ENCODE measurements at regions not wholly inside any gene's neighbourhood (a gene's known extent, or its start where the extent isn't known, plus 50 kb on each side); places are given as distances from the start of the nearest gene placed in this dataset.

DNA sequence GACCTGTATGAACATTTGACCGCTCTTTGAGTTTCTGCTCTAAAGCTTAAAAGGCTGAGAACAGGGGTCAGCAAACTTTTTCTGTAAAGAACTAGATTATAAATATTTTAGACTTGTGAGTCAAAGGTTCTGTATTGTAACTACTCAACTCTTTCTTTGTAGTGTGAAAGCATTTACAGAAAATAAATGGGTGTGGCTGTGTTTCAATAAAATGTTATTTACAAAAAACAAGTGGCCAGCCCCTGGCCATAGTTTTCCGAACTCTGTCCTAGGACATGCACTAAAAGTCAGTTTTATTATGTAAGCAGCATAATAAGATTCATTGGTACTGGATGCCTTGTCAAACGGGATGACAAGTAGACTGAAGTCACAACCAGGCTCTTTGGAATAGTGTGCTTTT, 434.9 kb downstream of the ZEB2 start:
- no peak for DNase-seq (ENCODE audit: low spot score in 2 of 2)
- no peak overlapping the region for H3K27ac Mint-ChIP-seq
- peaks cover 16% of the 10 kb centered on the region for H3K36me3 Mint-ChIP-seq
- H3K4me1 Mint-ChIP-seq: peaks cover 12% of the 10 kb centered on the region
- H3K27me3 Mint-ChIP-seq: no peaks in the 10 kb centered on the region
- no peak overlapping the region for H3K4me3 Mint-ChIP-seq
- no peak for ATAC-seq (ENCODE audit: low read depth)
- H3K9me3 Mint-ChIP-seq: no peaks in the 10 kb centered on the region

DNA sequence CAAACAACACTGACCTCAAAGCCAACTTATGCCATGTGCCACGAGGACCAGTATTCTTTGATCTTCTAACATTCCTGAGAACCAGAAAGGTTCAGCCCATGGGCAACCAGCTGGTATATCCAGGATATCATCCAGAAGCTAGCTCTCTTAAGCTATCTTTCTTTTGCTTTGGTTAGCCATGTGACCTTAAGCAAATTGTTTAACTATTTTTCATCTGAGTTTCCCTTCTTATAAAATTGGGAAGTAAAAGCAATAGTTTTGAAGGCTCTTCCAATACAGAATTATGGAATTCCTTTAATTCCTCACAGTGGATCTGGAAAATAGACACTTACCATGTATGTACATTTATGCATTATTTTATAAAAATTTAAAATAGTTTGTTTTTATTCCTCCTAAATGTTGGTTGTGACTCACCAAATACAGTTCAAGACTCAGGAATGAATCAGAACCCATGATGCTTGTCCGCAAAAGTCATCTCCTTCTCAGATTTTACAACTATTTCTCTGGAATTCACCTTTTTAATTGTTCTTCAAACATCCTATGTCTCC, 435.7 kb downstream of the ZEB2 start:
- no peak for ATAC-seq (ENCODE audit: low read depth)
- peaks cover 11% of the 10 kb centered on the region for H3K36me3 Mint-ChIP-seq
- no peak for DNase-seq (ENCODE audit: low spot score in 2 of 2)
- H3K4me1 Mint-ChIP-seq: peaks cover 10% of the 10 kb centered on the region
- H3K27me3 Mint-ChIP-seq: no peaks in the 10 kb centered on the region
- no peak overlapping the region for H3K27ac Mint-ChIP-seq
- H3K4me3 Mint-ChIP-seq: no peak overlapping the region
- H3K9me3 Mint-ChIP-seq: no peaks in the 10 kb centered on the region

GRCh38 chr2:144083211-144083610, 436.7 kb downstream of the ZEB2 start:
- Mint-ChIP-seq H3K36me3 (peaks cover 11% of the 10 kb centered on the region), H3K9me3 (no peaks in the 10 kb centered on the region), H3K4me3 (no peak overlapping the region), H3K4me1 (peaks cover 10% of the 10 kb centered on the region), H3K27ac (no peak overlapping the region), H3K27me3 (no peaks in the 10 kb centered on the region)
- no peak for DNase-seq (ENCODE audit: low spot score in 2 of 2)
- ATAC-seq (ENCODE audit: low read depth): no peak

GRCh38 chr2:144082777-144083176, 437.1 kb downstream of the ZEB2 start:
- H3K4me3 Mint-ChIP-seq: no peak overlapping the region
- H3K9me3 Mint-ChIP-seq: no peaks in the 10 kb centered on the region
- H3K27me3 Mint-ChIP-seq: no peaks in the 10 kb centered on the region
- DNase-seq (ENCODE audit: low spot score in 2 of 2): no peak
- no peak for ATAC-seq (ENCODE audit: low read depth)
- no peak overlapping the region for H3K27ac Mint-ChIP-seq
- H3K36me3 Mint-ChIP-seq: peaks cover 8% of the 10 kb centered on the region
- peaks cover 10% of the 10 kb centered on the region for H3K4me1 Mint-ChIP-seq

- Mint-ChIP-seq H3K9me3 (no peaks in the 10 kb centered on the region), H3K27ac (no peak overlapping the region), H3K4me3 (no peak overlapping the region), H3K36me3 (peaks cover 8% of the 10 kb centered on the region), H3K4me1 (peaks cover 8% of the 10 kb centered on the region), H3K27me3 (no peaks in the 10 kb centered on the region)
- ATAC-seq (ENCODE audit: low read depth): no peak
- DNase-seq (ENCODE audit: low spot score in 2 of 2): no peak
Measured at GRCh38 chr2:144082327-144082726, 437.6 kb downstream of the ZEB2 start.

DNA sequence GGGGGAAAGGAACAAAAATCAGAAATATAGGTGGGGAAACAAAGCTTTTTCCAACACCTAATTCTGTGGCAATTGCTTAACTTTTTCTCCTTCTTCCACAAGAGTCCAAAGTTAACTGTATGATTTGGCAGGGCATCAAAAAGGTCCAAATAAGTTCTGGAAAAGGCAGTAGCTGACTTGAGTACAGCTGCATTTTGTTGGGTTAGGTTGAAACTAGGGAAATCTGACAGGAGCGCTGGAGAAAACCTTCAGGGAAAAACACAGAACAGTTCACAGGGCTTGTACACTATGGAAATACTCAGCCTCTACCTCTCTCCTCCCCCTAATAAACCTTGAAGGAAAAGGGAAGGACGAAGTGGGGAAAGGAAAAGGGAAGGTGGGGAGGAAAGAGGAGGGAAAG, 438.6 kb downstream of the ZEB2 start:
- Mint-ChIP-seq H3K4me3 (no peak overlapping the region), H3K4me1 (peaks cover 7% of the 10 kb centered on the region), H3K36me3 (peaks cover 8% of the 10 kb centered on the region), H3K27ac (no peak overlapping the region), H3K27me3 (no peaks in the 10 kb centered on the region), H3K9me3 (no peaks in the 10 kb centered on the region)
- no peak for ATAC-seq (ENCODE audit: low read depth)
- no peak for DNase-seq (ENCODE audit: low spot score in 2 of 2)

GRCh38 chr2:144079803-144080202, 440.1 kb downstream of the ZEB2 start:
- no peaks in the 10 kb centered on the region for H3K27me3 Mint-ChIP-seq
- no peaks in the 10 kb centered on the region for H3K9me3 Mint-ChIP-seq
- no peak overlapping the region for H3K27ac Mint-ChIP-seq
- ATAC-seq (ENCODE audit: low read depth): no peak
- H3K4me1 Mint-ChIP-seq: peaks cover 7% of the 10 kb centered on the region
- peaks cover 8% of the 10 kb centered on the region for H3K36me3 Mint-ChIP-seq
- no peak overlapping the region for H3K4me3 Mint-ChIP-seq
- no peak for DNase-seq (ENCODE audit: low spot score in 2 of 2)

GRCh38 chr2:144078802-144079724, 440.9 kb downstream of the ZEB2 start:
- ATAC-seq (ENCODE audit: low read depth) (no peak), DNase-seq (ENCODE audit: low spot score in 2 of 2) (no peak)
- Mint-ChIP-seq H3K27me3 (no peaks in the 10 kb centered on the region), H3K9me3 (no peaks in the 10 kb centered on the region), H3K4me3 (no peak overlapping the region), H3K4me1 (peaks cover 7% of the 10 kb centered on the region), H3K27ac (no peak overlapping the region), H3K36me3 (peaks cover 6% of the 10 kb centered on the region)

- H3K4me1 Mint-ChIP-seq: peaks cover 7% of the 10 kb centered on the region
- no peak for DNase-seq (ENCODE audit: low spot score in 2 of 2)
- H3K27ac Mint-ChIP-seq: no peak overlapping the region
- no peaks in the 10 kb centered on the region for H3K9me3 Mint-ChIP-seq
- peaks cover 6% of the 10 kb centered on the region for H3K36me3 Mint-ChIP-seq
- H3K4me3 Mint-ChIP-seq: no peak overlapping the region
- ATAC-seq (ENCODE audit: low read depth): no peak
- H3K27me3 Mint-ChIP-seq: no peaks in the 10 kb centered on the region
Measured at GRCh38 chr2:144078106-144078505, 441.8 kb downstream of the ZEB2 start.

GRCh38 chr2:144074450-144074849, 445.5 kb downstream of the ZEB2 start:
- no peak overlapping the region for H3K27ac Mint-ChIP-seq
- DNase-seq (ENCODE audit: low spot score in 2 of 2): no peak
- no peaks in the 10 kb centered on the region for H3K27me3 Mint-ChIP-seq

GRCh38 chr2:144071461-144071860, 448.5 kb downstream of the ZEB2 start:
- no peaks in the 10 kb centered on the region for H3K27me3 Mint-ChIP-seq
- H3K4me1 Mint-ChIP-seq: no peaks in the 10 kb centered on the region
- no peak for ATAC-seq (ENCODE audit: low read depth)
- no peak for DNase-seq (ENCODE audit: low spot score in 2 of 2)
- H3K36me3 Mint-ChIP-seq: peaks cover 5% of the 10 kb centered on the region
- H3K4me3 Mint-ChIP-seq: no peak overlapping the region
- H3K9me3 Mint-ChIP-seq: no peaks in the 10 kb centered on the region
- H3K27ac Mint-ChIP-seq: no peak overlapping the region

More at GRCh38 chr2:144074450-144074849, 445.5 kb downstream of the ZEB2 start:
- Mint-ChIP-seq H3K4me1 (no peaks in the 10 kb centered on the region), H3K36me3 (peaks cover 5% of the 10 kb centered on the region), H3K4me3 (no peak overlapping the region), H3K9me3 (no peaks in the 10 kb centered on the region)
- ATAC-seq (ENCODE audit: low read depth): no peak

- DNase-seq (ENCODE audit: low spot score in 2 of 2) (no peak), ATAC-seq (ENCODE audit: low read depth) (no peak)
- H3K4me1 Mint-ChIP-seq: no peaks in the 10 kb centered on the region
- H3K4me3 Mint-ChIP-seq: no peak overlapping the region
- H3K27me3 Mint-ChIP-seq: no peaks in the 10 kb centered on the region
- no peaks in the 10 kb centered on the region for H3K9me3 Mint-ChIP-seq
- peaks cover 4% of the 10 kb centered on the region for H3K36me3 Mint-ChIP-seq
- no peak overlapping the region for H3K27ac Mint-ChIP-seq
Measured at GRCh38 chr2:144067506-144067905, 452.4 kb downstream of the ZEB2 start.

DNA sequence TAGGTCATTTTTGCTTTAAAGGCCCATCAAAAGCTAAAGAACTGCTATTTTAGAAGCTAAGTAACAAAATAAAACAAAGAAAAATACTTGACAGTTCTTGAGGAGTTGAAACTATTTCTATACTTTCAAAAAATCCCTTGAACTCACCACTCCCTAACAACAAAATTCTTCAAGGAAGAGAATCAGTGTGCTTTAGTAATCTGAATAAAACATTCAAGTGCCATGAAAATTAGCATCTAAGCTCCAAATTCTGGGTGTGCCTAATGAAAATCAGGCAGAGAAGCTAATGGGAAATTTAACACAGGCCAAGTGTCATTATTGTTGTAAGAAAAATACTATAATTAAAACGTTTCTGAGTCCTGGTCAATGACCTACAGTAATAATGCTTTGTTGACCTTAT, 456.3 kb downstream of the ZEB2 start:
- no peak overlapping the region for H3K27ac Mint-ChIP-seq
- peaks cover 3% of the 10 kb centered on the region for H3K36me3 Mint-ChIP-seq
- H3K4me1 Mint-ChIP-seq: no peaks in the 10 kb centered on the region
- no peaks in the 10 kb centered on the region for H3K9me3 Mint-ChIP-seq
- no peak for DNase-seq (ENCODE audit: low spot score in 2 of 2)
- H3K27me3 Mint-ChIP-seq: no peaks in the 10 kb centered on the region
- H3K4me3 Mint-ChIP-seq: no peak overlapping the region
- no peak for ATAC-seq (ENCODE audit: low read depth)

GRCh38 chr2:144054911-144055310, 465.0 kb downstream of the ZEB2 start:
- H3K4me1 Mint-ChIP-seq: no peaks in the 10 kb centered on the region
- H3K27ac Mint-ChIP-seq: no peak overlapping the region
- no peaks in the 10 kb centered on the region for H3K27me3 Mint-ChIP-seq
- DNase-seq (ENCODE audit: low spot score in 2 of 2) (no peak), ATAC-seq (ENCODE audit: low read depth) (no peak)
- H3K9me3 Mint-ChIP-seq: no peaks in the 10 kb centered on the region
- H3K36me3 Mint-ChIP-seq: peaks cover 11% of the 10 kb centered on the region
- H3K4me3 Mint-ChIP-seq: no peak overlapping the region

DNA sequence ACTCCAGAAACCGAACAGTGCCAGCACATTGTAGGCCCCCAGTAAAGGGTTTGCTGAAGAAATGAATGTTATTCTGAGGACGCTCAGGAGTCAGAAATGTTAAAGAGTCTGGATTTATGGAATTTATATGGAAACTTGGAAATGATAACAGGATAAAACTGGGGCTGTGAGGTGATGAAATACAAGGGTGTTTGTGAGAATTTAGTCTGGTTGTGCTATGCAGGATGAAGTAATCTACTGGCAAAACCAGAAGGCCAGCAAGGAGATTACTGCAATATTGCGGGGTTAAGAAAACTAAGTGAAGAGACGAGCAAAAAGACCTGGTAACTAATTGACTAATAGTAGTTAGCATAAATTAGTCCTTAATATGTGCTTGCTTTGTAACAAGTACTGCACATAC, 467.8 kb downstream of the ZEB2 start:
- Mint-ChIP-seq H3K27me3 (no peaks in the 10 kb centered on the region), H3K4me1 (no peaks in the 10 kb centered on the region), H3K27ac (no peak overlapping the region), H3K36me3 (peaks cover 9% of the 10 kb centered on the region), H3K4me3 (no peak overlapping the region), H3K9me3 (no peaks in the 10 kb centered on the region)
- ATAC-seq (ENCODE audit: low read depth): no peak
- no peak for DNase-seq (ENCODE audit: low spot score in 2 of 2)

Data from memory B cell (primary cell).